ENCODE measurements at regions not wholly inside any gene's neighbourhood (a gene's known extent, or its start where the extent isn't known, plus 50 kb on each side); places are given as distances from the start of the nearest gene placed in this dataset.

- TF ChIP-seq POLR2AphosphoS5 (IDR thresholded peaks at IDR 0.05; ENCODE audit: low read depth) (no peak), CTCF (IDR thresholded peaks at IDR 0.05; ENCODE audit: insufficient read depth, low read length) (no peak)
These were observed 839.7 kb downstream of the GATA3 start for GRCh38 chr10:8894148-8894547.

Data from HL-60 (cell line).